Endothelial cell of umbilical vein (primary cell): ENCODE measurements at regions not wholly inside any gene's neighbourhood (a gene's known extent, or its start where the extent isn't known, plus 50 kb on each side); places are given as distances from the start of the nearest gene placed in this dataset.

Experiments used
- BruUV-seq: library from RNA; stranded (reverse); fragments of 400-500 nt; replicated peaks from 2 replicates; lab custom pipeline; 2021; lab: Mats Ljungman, UMichigan
- CTCF ChIA-PET: fragments of 300-600, 350-600 bp; sonication (Branson Sonifier 250); formaldehyde crosslinking; loops from one replicate; lab custom pipeline; 2021; ENCODE audit warnings: antibody characterized with exemption, inconsistent platforms; lab: Charles Lee
- POLR2A ChIA-PET: fragments of 300-600, 350-600 bp; sonication (Branson Sonifier 250); formaldehyde crosslinking; loops from one replicate; lab custom pipeline; 2021; ENCODE audit warnings: antibody characterized with exemption, inconsistent platforms; lab: Charles Lee
- DNase-seq: peaks from one replicate; pipeline ENCODE4 v3.0.0-alpha.2; 2011; ENCODE audit warnings: low read depth, low spot score
- FAIRE-seq: peaks from 2 replicates; lab custom pipeline; 2011; peaks lifted over from hg19 to GRCh38; lab: Jason Lieb, UNC
- H2AFZ ChIP-seq: 2 replicates; pipeline ENCODE4 v1.6.0; 2012; ENCODE audit warnings: low read depth, low read length, control low read depth, inconsistent platforms
- H3K27ac ChIP-seq: 2 replicates; pipeline ENCODE4 v1.5.1; 2011; ENCODE audit warnings: low read depth, mild to moderate bottlenecking, control low read depth, low read length, moderate library complexity; ENCODE audit not compliant: insufficient read depth
- H3K27me3 ChIP-seq, 2 experiments: 2 replicates each; pipeline versions ENCODE4 v1.6.0 to v1.6.1; 2011; ENCODE audit warnings: low read length in 2 of 2, mixed read lengths in 1 of 2; ENCODE audit not compliant: control insufficient read depth in 2 of 2, insufficient read depth in 2 of 2
- H3K36me3 ChIP-seq, 2 experiments: 2 replicates in 1 of 2; 3 replicates in 1 of 2; pipeline ENCODE4 v1.5.1; 2011; ENCODE audit warnings: low read length in 2 of 2, mild to moderate bottlenecking in 1 of 2, moderate library complexity in 1 of 2; ENCODE audit not compliant: control insufficient read depth in 2 of 2, insufficient read depth in 2 of 2; ENCODE audit errors: extremely low read depth in 1 of 2
- H3K4me1 ChIP-seq: 3 replicates; pipeline ENCODE4 v1.5.1; 2011; ENCODE audit warnings: mild to moderate bottlenecking, low read length; ENCODE audit not compliant: control insufficient read depth, insufficient read depth; ENCODE audit errors: extremely low read depth
- H3K4me2 ChIP-seq: 2 replicates; pipeline ENCODE4 v1.6.1; 2011; ENCODE audit warnings: low read length, control low read depth, mixed read lengths; ENCODE audit not compliant: insufficient read depth
- H3K4me3 ChIP-seq, 3 experiments: fragments of 200-600 bp in 1 of 3; sonication (generic), shearing (Covaris generic) in 1 of 3; replicated peaks in 1 of 3; 2 replicates each; pipeline ENCODE4 v1.5.1; 2011 to 2016; ENCODE audit warnings: control low read depth in 3 of 3, low read length in 3 of 3, mild to moderate bottlenecking in 2 of 3, inconsistent platforms in 1 of 3, low read depth in 1 of 3, moderate library complexity in 1 of 3; ENCODE audit not compliant: insufficient read depth in 1 of 3
- H3K79me2 ChIP-seq: 2 replicates; pipeline ENCODE4 v1.6.0; 2012; ENCODE audit warnings: low read length, inconsistent platforms; ENCODE audit not compliant: control insufficient read depth, insufficient read depth
- H3K9ac ChIP-seq: replicated peaks from 2 replicates; pipeline ENCODE3; 2011; ENCODE audit warnings: low read length, control low read depth; ENCODE audit not compliant: insufficient read depth; ENCODE audit errors: extremely low read depth
- H3K9me1 ChIP-seq: replicated peaks from 3 replicates; pipeline ENCODE4 v1.6.0; 2011; ENCODE audit warnings: mild to moderate bottlenecking, low read length; ENCODE audit not compliant: control insufficient read depth, insufficient read depth; ENCODE audit errors: extremely low read depth
- H3K9me3 ChIP-seq: replicated peaks from 2 replicates; pipeline ENCODE4 v1.5.1; 2012; ENCODE audit warnings: low read length, inconsistent platforms; ENCODE audit not compliant: control insufficient read depth, insufficient read depth
- H4K20me1 ChIP-seq: replicated peaks from 2 replicates; pipeline ENCODE3; 2011; ENCODE audit warnings: mild to moderate bottlenecking, low read length; ENCODE audit not compliant: control insufficient read depth, insufficient read depth; ENCODE audit errors: extremely low read depth
- CTCF ChIP-seq, 2 donors: IDR thresholded peaks; 1 replicate in 1 of 2; 2 replicates in 1 of 2; pipeline ENCODE4 v1.5.1; 2011; ENCODE audit warnings: low read length in 2 of 2, mild to moderate bottlenecking in 2 of 2, moderate library complexity in 2 of 2, control low read depth in 1 of 2, inconsistent platforms in 1 of 2, low read depth in 1 of 2; ENCODE audit not compliant: insufficient read depth in 1 of 2; ENCODE audit errors: extremely low read depth in 1 of 2
- EZH2 ChIP-seq: IDR thresholded peaks from 2 replicates; pipeline ENCODE4 v1.6.1; 2012; ENCODE audit warnings: borderline replicate concordance, low read depth, mild to moderate bottlenecking, moderate library complexity, low read length, inconsistent platforms; ENCODE audit not compliant: severe bottlenecking
- FOS ChIP-seq: IDR thresholded peaks from 2 replicates; pipeline ENCODE4 v1.6.1; 2011; ENCODE audit warnings: mild to moderate bottlenecking, low read length, moderate library complexity, borderline replicate concordance; ENCODE audit not compliant: insufficient read depth
- GATA2 ChIP-seq: IDR thresholded peaks from 2 replicates; pipeline ENCODE4 v1.7.0; 2011; ENCODE audit warnings: low read depth, mild to moderate bottlenecking, moderate library complexity, mixed read lengths, low read length; ENCODE audit not compliant: insufficient read length, insufficient read depth
- JUN ChIP-seq: IDR thresholded peaks from 2 replicates; pipeline ENCODE4 v1.6.1; 2011; ENCODE audit warnings: borderline replicate concordance, low read depth; ENCODE audit not compliant: insufficient read length, insufficient read depth
- MAX ChIP-seq: IDR thresholded peaks from 2 replicates; pipeline ENCODE4 v1.6.1; 2011; ENCODE audit not compliant: insufficient read depth, insufficient read length
- MYC ChIP-seq: IDR thresholded peaks from one replicate; pipeline ENCODE4 v1.6.1; 2011; ENCODE audit warnings: mild to moderate bottlenecking, low read depth, low read length
- POLR2A ChIP-seq: IDR thresholded peaks from 2 replicates; pipeline ENCODE4 v1.6.1; 2012; ENCODE audit warnings: low read depth, mild to moderate bottlenecking, control low read depth, low read length
- POLR2AphosphoS5 ChIP-seq: IDR thresholded peaks from 2 replicates; pipeline ENCODE4 v1.6.1; 2012; ENCODE audit warnings: low read depth, mild to moderate bottlenecking, control low read depth, low read length, moderate library complexity; ENCODE audit not compliant: insufficient read depth
- dilution Hi-C: fragments of 300-500 bp; cut with MboI; formaldehyde crosslinking; loops from one replicate; pipeline ENCODE4 v1.15.0; 2019; ENCODE audit warnings: low sequenced_read_pairs; ENCODE audit not compliant: extremely low pct_ligation_motif_present
- intact Hi-C: fragments of 100-400 bp; cut with micrococcal nuclease; formaldehyde crosslinking; loops from one replicate; pipeline ENCODE4 v1.10.0; 2022

- H3K9ac ChIP-seq, result no peak overlapping the region
- H2AFZ ChIP-seq, result no peak overlapping the region
- no peaks in the 10 kb centered on the region for H3K4me1 ChIP-seq
- ChIA-PET CTCF (interaction anchor here (0.7 kb wide), 1 partner anchor 35 kb away, joined by 3 read pairs; no protein-coding TSS in a partner anchor), POLR2A (no interaction called here)
- FAIRE-seq (no peak), DNase-seq (no peak)
- no peak overlapping the region for H3K4me3 ChIP-seq
- no peaks in the 10 kb centered on the region for H3K9me1 ChIP-seq
- H4K20me1 ChIP-seq, result no peaks in the 10 kb centered on the region
- intact Hi-C loops (loop anchor here (5.0 kb wide), 1 partner anchor 36 kb away; no protein-coding TSS in a partner anchor), dilution Hi-C loops (no loop called here)
- no TSS peak for BruUV-seq
- TF ChIP-seq MAX (no peak), FOS (no peak), EZH2 (no peak), JUN (no peak), CTCF (IDR thresholded peaks at IDR 0.05; ENCODE audit: extremely low read depth in 1 of 2, insufficient read depth in 1 of 2, low read depth in 1 of 2, low read length in 2 of 2) (no peak), GATA2 (no peak), POLR2A (no peak), POLR2AphosphoS5 (no peak), MYC (no peak)
- H3K36me3 ChIP-seq, result no peaks in the 10 kb centered on the region
- no peak overlapping the region for H3K4me2 ChIP-seq
- H3K27ac ChIP-seq, result no peak overlapping the region
- H3K79me2 ChIP-seq, result no peaks in the 10 kb centered on the region
- H3K27me3 ChIP-seq, result peaks cover 2 to 7% of the 10 kb centered on the region in 2 experiments
- H3K9me3 ChIP-seq, result no peaks in the 10 kb centered on the region
These were observed 55.9 kb upstream of the INPP5A start for GRCh38 chr10:132481690-132482089.
